NCI-H345 (cell line): ENCODE measurements at regions not wholly inside any gene's neighbourhood (a gene's known extent, or its start where the extent isn't known, plus 50 kb on each side); places are given as distances from the start of the nearest gene placed in this dataset.

ENCODE experiments used
- DNase-seq: peaks from one replicate; lab custom pipeline; 2025; lab: John Stamatoyannopoulos, UW

- DNase-seq = no peak
These were observed 53.3 kb upstream of the TBC1D5 start for GRCh38 chr3:17795711-17796110.

- DNase-seq = no peak
These were observed 52.8 kb upstream of the TBC1D5 start for GRCh38 chr3:17795280-17795679.

GRCh38 chr3:17793542-17794195, 51.2 kb upstream of the TBC1D5 start:
- no peak for DNase-seq
